GF-D8 (cell line): ENCODE measurements at regions not wholly inside any gene's neighbourhood (a gene's known extent, or its start where the extent isn't known, plus 50 kb on each side); places are given as distances from the start of the nearest gene placed in this dataset.
"Not testable (repeated sequence)": the region's sequence is repeated elsewhere in the genome, so short reads cannot be mapped to it uniquely, and the experiment has no call there.

Experiments
- DNase-seq: peaks from one replicate; lab custom pipeline; 2025; lab: John Stamatoyannopoulos, UW

GRCh38 chr2:57177176-57177575 is 869.4 kb upstream of the VRK2 start:
- DNase-seq = no peak

DNA sequence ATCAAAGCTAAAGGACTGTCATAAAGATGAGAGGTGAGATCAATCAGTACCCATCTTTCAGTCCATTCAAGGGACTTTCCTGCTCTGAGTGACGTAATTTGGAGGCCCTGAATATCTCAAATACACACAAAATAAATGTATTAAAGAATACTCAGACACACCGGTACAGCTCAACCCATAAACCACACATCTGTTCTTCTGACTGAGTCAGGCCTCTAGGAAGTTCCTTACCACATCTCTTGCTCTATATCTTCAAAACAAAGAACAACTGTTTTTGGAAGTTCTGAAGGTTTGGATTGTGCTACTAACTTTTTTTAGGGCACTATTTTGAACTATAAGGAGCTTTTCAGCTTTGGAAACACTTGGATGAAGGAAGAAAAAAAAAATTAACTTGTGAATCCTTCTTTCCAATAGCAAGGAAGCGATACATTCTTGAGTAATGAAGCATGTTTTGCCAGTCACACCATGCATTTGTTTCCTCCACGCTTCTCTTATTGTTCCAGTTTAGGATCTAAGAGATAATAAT is 866.5 kb upstream of the VRK2 start:
- no peak for DNase-seq

DNA sequence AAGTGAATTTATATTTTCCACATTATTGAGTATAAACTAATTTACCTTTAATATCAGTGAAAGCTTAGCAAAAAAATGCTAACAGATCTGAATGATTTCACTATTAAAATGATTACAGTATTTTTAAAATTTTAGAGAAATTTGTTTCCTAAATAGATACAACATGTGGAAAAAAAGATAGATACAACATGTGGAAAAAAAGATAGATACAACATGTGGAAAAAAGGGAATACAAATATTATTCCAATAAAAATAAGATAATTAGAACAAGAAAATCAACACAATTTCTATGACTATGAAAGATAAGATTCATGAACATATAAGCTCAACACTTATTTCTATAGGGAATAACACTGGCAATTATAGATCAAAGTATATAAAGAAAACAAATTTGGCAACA is 865.9 kb upstream of the VRK2 start:
- no peak for DNase-seq

GRCh38 chr2:57181315-57182038 is 865.1 kb upstream of the VRK2 start:
- DNase-seq = no peak

DNA sequence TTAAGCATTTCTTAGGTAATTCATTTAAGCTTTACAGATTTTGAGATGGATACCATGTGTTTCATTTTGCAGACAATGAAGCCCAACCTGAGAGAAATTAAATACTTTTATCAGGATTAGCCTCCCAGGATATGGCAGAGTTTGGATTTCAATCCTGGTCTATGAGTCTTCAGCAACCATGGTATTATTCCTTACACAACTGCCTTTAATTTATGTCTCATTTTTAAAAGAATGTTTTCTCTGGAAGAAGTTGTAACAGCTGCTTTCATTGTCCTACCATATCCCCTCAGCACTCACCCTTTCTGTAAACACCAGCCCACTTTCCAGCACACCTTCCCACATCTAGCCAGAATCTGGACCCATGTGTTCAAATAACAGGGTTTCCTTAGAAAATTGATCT is 863.7 kb upstream of the VRK2 start:
- no peak for DNase-seq

GRCh38 chr2:57185568-57185967 is 861.0 kb upstream of the VRK2 start:
- no peak for DNase-seq

DNA sequence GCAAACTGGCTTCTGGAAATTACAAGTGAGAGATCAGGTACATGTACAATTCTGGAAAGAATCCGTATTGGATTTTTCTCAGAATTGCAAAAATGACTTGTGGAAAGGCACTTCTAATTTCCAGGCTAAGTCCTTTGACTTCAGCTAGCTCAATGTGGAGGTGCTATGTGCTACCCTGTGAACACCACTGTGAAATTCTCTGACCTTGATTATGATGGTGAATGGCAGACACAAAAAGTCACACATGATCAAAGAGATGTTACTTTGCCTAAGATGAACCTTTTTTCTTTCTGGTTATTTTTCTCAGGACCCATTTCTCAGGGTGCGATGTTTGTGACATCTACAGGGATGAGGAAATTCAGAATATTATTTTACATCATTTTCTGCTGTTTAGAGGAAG is 856.6 kb upstream of the VRK2 start:
- DNase-seq = no peak

GRCh38 chr2:57199663-57200062 is 846.9 kb upstream of the VRK2 start:
- DNase-seq = no peak

DNA sequence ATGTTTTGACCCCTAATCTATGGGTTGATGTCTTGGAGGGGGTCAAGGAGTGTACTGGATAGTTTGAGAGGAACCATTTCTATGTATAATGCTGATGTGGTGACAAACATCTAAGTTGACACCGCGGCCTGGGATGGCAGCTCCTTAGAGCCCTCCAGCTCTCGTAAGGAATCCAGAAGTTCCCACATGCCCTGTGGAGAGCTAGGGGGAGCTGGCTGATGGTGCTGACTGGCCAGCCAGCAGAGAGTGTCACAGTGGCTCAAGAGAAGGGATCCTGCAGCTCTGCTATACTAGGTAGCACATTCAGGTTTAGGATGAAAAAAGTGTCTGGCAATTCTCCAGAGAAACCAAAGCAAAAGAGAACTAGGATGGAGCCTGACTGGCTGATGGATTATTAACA is 842.2 kb upstream of the VRK2 start:
- DNase-seq = no peak

DNA sequence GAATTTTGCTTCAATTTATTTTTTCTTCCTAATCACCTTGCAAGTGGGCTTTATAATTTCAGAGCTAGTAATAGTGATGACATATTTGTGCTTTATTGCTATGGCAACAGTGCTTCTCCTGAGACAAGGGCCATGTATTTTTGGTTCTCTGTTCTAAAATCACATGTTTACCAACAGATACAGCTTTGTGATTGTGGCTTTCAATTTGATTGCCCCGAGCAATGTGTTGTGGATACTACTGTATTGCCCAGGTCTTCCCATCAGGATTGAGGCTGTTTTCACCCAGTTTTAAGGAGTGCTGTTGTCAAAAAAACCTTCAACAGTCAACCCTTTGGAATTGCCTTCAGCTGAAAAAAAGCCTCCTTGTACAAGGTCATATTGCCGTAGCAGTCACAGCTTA is 841.4 kb upstream of the VRK2 start:
- DNase-seq = no peak

GRCh38 chr2:57207191-57207590 is 839.4 kb upstream of the VRK2 start:
- no peak for DNase-seq

DNA sequence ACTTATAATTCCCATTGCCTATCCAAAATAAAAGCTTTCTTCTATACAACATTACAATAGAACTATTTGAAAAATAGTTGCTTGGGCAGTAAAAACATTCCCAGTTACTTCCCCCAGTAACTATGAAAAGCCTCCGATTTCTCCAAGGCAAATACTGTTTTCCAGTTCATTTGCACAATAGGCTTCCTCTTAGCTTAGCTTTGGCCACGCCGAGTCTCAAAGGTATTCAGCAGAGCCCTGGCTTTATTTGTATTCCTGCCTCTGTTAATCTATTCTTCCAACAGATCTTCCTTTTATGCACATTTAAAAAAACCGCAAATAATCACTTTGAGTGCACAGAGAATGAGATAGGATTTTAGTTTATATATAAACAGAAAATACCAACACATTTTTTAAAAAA is 836.8 kb upstream of the VRK2 start:
- no peak for DNase-seq

DNA sequence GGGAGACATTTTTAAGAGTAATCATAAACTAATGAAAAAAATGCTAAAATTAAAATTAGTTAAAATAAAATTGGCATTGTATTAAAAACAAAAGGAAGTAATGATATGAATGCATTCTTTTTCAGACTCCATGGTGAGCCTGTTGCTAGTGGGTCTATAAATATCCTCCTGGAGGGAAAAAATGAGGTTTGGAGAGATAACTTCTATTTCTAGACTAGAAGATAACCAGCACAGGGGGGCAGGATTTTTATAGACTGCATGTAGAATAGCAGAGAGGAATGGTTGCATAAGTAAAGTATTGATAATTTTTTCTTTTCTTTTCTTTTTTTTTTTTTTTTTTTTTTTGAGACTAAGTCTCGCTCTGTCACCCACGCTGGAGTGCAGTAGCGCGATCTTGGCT is 835.8 kb upstream of the VRK2 start:
- DNase-seq = no peak

DNA sequence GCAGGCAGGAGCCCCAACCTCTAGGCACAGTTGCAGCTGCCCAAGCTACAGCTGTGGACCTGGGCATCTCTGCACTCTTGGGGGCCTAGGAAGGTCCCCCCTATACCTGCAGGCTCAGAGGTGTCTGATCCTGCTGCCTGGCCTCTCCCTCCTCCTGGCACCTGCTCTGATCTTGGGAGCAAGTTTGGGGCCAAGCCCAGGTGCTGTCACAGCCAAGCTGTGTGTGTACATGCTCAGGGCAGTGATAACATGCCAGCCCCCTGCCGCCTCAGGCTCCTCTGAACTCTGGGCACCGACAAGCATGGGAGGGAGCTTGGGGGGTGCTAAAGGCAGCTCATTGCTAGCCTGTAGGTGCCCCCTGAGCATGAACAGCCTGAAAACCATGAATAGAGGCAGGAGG is 829.6 kb upstream of the VRK2 start:
- DNase-seq = no peak

DNA sequence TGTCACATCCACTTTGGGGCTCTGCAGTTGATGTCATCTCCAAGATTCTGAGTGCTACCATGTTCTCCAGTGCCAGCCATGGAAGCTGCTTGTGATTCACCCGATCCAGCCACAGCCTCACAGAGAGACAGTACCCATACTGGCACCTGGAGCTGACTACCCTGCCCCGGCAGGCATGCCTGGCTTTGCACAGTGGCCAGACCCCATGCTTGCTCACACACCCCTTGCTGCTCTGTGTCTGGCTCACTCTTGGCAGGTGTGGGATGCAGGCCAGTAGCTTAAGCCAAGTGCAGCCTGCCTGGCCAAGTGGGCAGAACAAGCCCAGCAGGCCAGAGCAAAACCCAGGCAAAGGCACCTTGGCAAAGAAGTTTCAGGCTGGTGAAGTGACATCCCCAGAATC is 828.4 kb upstream of the VRK2 start:
- DNase-seq = no peak

DNA sequence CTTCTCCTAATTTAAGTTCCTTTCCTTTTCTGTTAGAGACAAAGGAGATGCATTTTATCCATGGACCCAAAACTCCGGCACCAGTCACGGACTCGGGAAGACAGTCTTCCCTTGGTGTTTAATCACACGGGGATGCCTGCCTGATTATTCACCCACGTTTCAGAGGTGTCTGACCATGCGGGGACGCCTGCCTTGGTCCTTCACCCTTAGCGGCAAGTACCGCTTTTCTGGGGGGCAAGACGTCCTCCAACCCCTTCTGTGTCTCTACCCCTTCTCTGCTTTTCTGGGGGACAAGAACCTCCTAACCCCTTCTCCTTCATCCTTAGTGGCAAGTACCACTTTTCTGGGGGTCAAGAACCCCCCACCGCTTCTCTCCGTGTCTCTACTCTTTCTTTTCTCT is 816.9 kb upstream of the VRK2 start:
- not testable (repeated sequence) for DNase-seq

DNA sequence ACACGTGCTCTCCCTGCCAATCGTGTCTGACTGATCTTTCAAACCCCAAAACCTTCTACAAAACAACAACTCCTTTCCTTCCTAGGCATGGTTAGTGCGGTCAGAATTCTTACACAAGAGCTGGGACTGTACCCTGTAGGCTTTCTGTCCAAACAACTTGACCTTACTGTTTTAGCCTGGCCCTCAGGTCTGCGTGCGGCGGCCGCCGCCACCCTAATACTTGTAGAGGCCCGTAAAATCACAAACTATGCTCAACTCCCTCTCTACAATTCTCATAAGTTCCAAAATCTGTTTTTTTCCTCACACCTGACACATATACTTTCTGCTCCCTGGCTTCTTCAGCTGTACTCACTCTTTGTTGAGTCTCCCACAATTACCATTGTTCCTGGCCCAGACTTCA is 814.3 kb upstream of the VRK2 start:
- DNase-seq = not testable (repeated sequence)

DNA sequence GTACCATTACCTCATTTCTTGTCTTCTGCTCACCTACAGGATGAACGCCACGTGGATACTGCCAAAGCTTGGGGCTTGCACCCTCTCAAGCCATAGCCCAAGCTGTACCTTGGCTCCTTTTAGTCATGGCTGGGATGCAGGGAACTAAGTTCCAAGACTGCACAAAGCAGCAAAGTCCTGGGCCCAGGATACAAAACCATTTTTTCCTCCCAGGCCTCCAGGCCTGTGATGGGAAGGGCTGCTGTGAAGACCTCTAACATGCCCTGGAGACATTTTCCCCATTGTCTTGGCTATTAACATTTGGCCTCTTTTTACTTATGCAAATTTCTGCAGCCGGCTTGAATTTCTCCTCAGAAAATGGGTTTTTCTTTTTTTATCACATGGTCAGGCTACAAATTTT is 795.1 kb upstream of the VRK2 start:
- not testable (repeated sequence) for DNase-seq

- DNase-seq = not testable (repeated sequence)
Measured at GRCh38 chr2:57276408-57276807, 770.2 kb upstream of the VRK2 start.

- no peak for DNase-seq
Measured at GRCh38 chr2:57278451-57278850, 768.2 kb upstream of the VRK2 start.

DNA sequence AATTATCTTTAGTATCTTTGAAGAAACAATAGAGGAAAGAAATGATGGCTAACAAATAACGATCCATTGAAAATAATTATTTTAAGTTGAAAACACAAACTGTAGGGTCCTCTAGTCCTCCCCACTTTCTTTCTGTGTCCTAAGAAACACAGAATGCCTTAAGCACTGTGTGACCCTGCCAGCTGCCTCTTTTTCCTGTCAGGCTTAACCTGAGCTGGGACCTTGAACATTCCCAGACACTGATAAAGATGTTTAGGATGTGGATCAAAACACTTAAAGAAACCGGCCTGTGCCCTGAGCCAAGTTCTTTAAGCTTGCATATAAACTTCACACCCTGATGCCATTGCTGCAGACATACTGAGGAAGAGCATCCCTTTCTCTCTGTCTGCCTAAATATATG is 755.4 kb upstream of the VRK2 start:
- DNase-seq = no peak

DNA sequence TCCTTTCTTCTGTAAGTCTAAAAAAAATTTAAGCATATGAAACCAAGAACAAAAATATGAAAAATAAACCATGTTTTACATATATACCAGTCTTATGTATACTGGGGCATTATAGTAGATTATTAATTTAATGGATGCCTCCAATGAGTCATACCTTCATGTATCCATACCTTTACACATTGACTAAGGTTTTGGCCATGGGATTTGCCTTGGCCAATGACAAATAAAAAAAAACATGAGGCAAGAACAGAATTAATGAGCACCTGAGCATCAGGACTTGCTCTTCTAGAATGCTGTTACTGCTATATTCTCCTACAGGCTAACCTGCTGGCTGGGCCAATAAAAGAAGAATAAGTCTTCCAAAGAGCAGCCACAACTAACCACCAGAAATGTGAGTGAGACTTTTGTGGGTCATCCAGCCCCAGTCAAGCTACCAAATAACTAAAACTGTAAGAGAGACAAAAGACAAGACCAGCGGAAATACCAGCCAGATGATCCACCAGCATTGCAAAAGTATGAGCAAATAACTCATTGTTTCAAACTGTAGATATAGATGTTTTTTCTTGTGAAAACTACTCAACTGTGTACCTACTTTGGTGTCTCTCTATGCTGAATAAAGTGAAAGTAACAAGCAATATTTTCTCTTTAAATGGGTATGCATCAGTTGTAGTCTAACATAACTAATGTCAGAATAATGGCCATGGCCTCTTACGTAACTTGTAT is 749.6 kb upstream of the VRK2 start:
- DNase-seq = no peak

GRCh38 chr2:57313678-57314077 is 732.9 kb upstream of the VRK2 start:
- DNase-seq = no peak

- DNase-seq = no peak
Measured at GRCh38 chr2:57314682-57315081, 731.9 kb upstream of the VRK2 start.
